ENCODE measurements at regions not wholly inside any gene's neighbourhood (a gene's known extent, or its start where the extent isn't known, plus 50 kb on each side); places are given as distances from the start of the nearest gene placed in this dataset.

GRCh38 chr20:24116611-24117010 lies 128.0 kb upstream of the GGTLC1 start:
- peaks cover 15% of the 10 kb centered on the region for H3K27me3 Mint-ChIP-seq
- no peaks in the 10 kb centered on the region for H3K4me1 Mint-ChIP-seq (ENCODE audit: low read depth)
- no peaks in the 10 kb centered on the region for H3K9me3 Mint-ChIP-seq
- DNase-seq, result no peak
- H3K4me3 Mint-ChIP-seq, result no peak overlapping the region
- POLR2A ChIA-PET, result no interaction called here
- intact Hi-C loops (cut with micrococcal nuclease), result no loop called here
- CTCF ChIA-PET, result interaction anchor here (0.8 kb wide), 1 partner anchor 10 kb away, joined by 3 read pairs; no protein-coding TSS in a partner anchor
- no peaks in the 10 kb centered on the region for H3K36me3 Mint-ChIP-seq
- H3K27ac Mint-ChIP-seq, result no peak overlapping the region

DNA sequence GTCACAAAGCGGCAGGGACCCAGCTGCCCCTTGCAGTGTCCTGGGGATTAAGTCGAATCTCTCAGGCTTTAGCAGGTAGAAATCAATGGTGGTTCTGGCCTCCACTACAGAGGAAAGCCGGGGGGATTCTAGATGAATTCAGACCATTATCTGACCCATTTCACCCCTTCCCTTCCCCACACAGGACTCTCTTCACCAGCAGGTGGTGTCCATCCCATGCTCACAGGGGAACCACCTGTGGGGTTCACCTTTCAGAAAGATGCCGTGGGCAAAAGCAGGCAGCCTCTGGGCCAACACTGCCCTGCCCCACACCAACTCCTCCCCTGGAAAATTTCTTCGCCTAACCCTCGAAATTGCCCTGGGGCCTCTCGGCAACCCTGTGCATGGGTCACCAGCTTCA lies 123.8 kb upstream of the GGTLC1 start:
- no peaks in the 10 kb centered on the region for H3K36me3 Mint-ChIP-seq
- H3K4me3 Mint-ChIP-seq, result no peak overlapping the region
- H3K27me3 Mint-ChIP-seq, result peaks cover 8% of the 10 kb centered on the region
- POLR2A ChIA-PET, result no interaction called here
- intact Hi-C loops (cut with micrococcal nuclease), result no loop called here
- no peak overlapping the region for H3K27ac Mint-ChIP-seq
- peaks cover 9% of the 10 kb centered on the region for H3K4me1 Mint-ChIP-seq (ENCODE audit: low read depth)
- DNase-seq, result no peak
- no peaks in the 10 kb centered on the region for H3K9me3 Mint-ChIP-seq
- CTCF ChIA-PET, result no interaction called here

DNA sequence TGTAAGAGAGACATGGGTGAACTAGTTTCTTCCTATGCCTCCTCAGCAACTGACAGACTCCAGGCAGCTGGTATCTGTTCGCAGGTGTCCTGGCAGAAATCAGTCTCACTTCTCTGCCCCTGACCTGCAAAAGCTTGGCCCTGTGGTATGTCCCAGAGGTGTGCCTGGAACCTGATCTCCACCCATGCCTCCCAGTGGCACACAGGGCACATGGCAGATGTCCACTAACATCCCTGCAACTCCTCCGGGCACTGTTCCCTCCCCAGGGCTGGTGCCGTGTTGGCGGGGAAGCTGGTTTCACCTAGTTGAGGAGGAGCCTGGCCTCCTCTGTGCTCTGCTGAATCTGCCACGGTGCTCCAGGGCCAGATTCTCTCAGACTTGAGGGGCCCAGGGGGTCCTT lies 123.3 kb upstream of the GGTLC1 start:
- Mint-ChIP-seq H3K9me3 (no peaks in the 10 kb centered on the region), H3K27ac (no peak overlapping the region), H3K27me3 (peaks cover 8% of the 10 kb centered on the region), H3K4me1 (ENCODE audit: low read depth) (peaks cover 9% of the 10 kb centered on the region), H3K4me3 (no peak overlapping the region), H3K36me3 (no peaks in the 10 kb centered on the region)
- ChIA-PET POLR2A (no interaction called here), CTCF (interaction anchor here (1.4 kb wide), 1 partner anchor 9 kb away, joined by 4 read pairs; no protein-coding TSS in a partner anchor)
- intact Hi-C loops (cut with micrococcal nuclease), result no loop called here
- DNase-seq, result no peak

- ChIA-PET CTCF (interaction anchor here (0.9 to 1.0 kb wide), 2 partner anchors 9 to 64 kb away, joined by 3 to 4 read pairs; no protein-coding TSS in a partner anchor), POLR2A (interaction anchor here (2.1 kb wide), 1 partner anchor 9 kb away, joined by 4 read pairs; no protein-coding TSS in a partner anchor)
- no peaks in the 10 kb centered on the region for H3K36me3 Mint-ChIP-seq
- intact Hi-C loops (cut with micrococcal nuclease), result loop anchor here (1.0 kb wide), 1 partner anchor 9 kb away; no protein-coding TSS in a partner anchor
- peaks cover 9% of the 10 kb centered on the region for H3K4me1 Mint-ChIP-seq (ENCODE audit: low read depth)
- DNase-seq, result peak; percentile 56
- peak overlapping the region; percentile 12 for H3K4me3 Mint-ChIP-seq
- peaks cover 12% of the 10 kb centered on the region for H3K27me3 Mint-ChIP-seq
- peak overlapping the region; percentile 50 for H3K27ac Mint-ChIP-seq
- no peaks in the 10 kb centered on the region for H3K9me3 Mint-ChIP-seq
Observed at GRCh38 chr20:24109537-24109936, 121.0 kb upstream of the GGTLC1 start.

DNA sequence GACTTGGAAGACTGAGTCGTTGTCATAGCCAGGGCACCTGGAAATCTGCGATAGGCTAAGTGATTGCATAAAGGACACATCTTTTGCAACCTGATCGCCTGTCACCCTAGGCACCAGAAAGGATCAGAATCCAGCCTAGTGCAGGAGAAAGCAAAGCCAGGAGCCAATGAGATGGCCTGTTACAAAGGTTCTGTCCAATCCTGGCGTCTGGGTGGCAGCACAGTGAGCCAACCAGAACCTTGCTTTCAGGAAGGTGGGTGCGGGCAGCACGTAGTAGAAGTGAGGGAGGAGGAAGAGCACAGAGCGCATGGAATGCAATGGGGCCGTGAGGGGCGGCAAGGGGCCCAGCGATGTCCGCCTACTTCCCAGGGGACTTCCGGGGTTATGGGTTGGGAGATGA lies 120.4 kb upstream of the GGTLC1 start:
- DNase-seq, result peak; percentile 41
- peak overlapping the region; percentile 12 for H3K4me3 Mint-ChIP-seq
- peak overlapping the region; percentile 50 for H3K27ac Mint-ChIP-seq
- intact Hi-C loops (cut with micrococcal nuclease), result loop anchor here (1.0 kb wide), 1 partner anchor 9 kb away; no protein-coding TSS in a partner anchor
- POLR2A ChIA-PET, result interaction anchor here (2.1 kb wide), 1 partner anchor 8 kb away, joined by 4 read pairs; no protein-coding TSS in a partner anchor
- peaks cover 9% of the 10 kb centered on the region for H3K4me1 Mint-ChIP-seq (ENCODE audit: low read depth)
- no peaks in the 10 kb centered on the region for H3K36me3 Mint-ChIP-seq
- CTCF ChIA-PET, result interaction anchor here (0.9 kb wide), 1 partner anchor 63 kb away, joined by 3 read pairs; no protein-coding TSS in a partner anchor
- H3K9me3 Mint-ChIP-seq, result no peaks in the 10 kb centered on the region
- H3K27me3 Mint-ChIP-seq, result peaks cover 14% of the 10 kb centered on the region

GRCh38 chr20:24108581-24108980 lies 120.0 kb upstream of the GGTLC1 start:
- CTCF ChIA-PET, result no interaction called here
- POLR2A ChIA-PET, result no interaction called here

DNA sequence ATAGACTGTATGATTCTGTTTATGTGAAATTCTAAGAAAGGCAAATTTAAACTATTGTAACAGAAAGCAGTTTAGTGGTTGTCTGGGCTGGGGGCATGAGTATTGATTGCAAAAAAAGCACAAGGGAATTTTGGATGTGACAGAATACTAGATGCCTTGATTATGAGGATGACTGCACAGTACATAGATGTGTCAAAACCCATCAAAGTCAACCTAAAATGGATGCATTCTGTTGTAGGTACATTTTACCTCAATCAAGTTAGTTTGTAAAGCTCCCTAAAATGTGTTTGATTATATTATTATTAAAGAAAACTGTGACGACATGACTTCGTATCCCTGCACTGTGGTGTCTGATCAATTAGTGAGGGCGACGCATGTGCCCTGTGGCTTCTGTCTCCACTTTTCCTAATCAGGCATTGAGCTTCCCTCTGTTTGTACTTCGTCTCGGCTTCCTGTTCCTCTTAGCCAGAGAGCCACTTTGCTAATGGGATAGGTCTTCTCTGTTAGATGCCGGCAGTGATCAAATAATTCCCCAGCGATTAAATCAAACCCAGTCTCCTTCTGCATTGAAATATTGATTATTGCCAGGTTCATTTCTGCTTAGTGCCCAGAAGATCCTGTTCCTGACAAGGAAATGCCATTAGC lies 118.3 kb upstream of the GGTLC1 start:
- intact Hi-C loops (cut with micrococcal nuclease), result no loop called here
- POLR2A ChIA-PET, result no interaction called here
- H3K27ac Mint-ChIP-seq, result no peak overlapping the region
- CTCF ChIA-PET, result interaction anchor here (0.9 kb wide), 1 partner anchor 169 kb away, joined by 3 read pairs; no protein-coding TSS in a partner anchor
- no peak overlapping the region for H3K4me3 Mint-ChIP-seq
- no peaks in the 10 kb centered on the region for H3K9me3 Mint-ChIP-seq
- H3K36me3 Mint-ChIP-seq, result no peaks in the 10 kb centered on the region
- no peak for DNase-seq
- H3K27me3 Mint-ChIP-seq, result peaks cover 14% of the 10 kb centered on the region
- peaks cover 17% of the 10 kb centered on the region for H3K4me1 Mint-ChIP-seq (ENCODE audit: low read depth)

More at GRCh38 chr20:24108581-24108980, 120.0 kb upstream of the GGTLC1 start:
- Mint-ChIP-seq H3K4me1 (ENCODE audit: low read depth) (peaks cover 9% of the 10 kb centered on the region), H3K4me3 (no peak overlapping the region), H3K9me3 (no peaks in the 10 kb centered on the region), H3K36me3 (no peaks in the 10 kb centered on the region), H3K27me3 (peaks cover 14% of the 10 kb centered on the region), H3K27ac (no peak overlapping the region)
- intact Hi-C loops (cut with micrococcal nuclease), result no loop called here
- no peak for DNase-seq

DNA sequence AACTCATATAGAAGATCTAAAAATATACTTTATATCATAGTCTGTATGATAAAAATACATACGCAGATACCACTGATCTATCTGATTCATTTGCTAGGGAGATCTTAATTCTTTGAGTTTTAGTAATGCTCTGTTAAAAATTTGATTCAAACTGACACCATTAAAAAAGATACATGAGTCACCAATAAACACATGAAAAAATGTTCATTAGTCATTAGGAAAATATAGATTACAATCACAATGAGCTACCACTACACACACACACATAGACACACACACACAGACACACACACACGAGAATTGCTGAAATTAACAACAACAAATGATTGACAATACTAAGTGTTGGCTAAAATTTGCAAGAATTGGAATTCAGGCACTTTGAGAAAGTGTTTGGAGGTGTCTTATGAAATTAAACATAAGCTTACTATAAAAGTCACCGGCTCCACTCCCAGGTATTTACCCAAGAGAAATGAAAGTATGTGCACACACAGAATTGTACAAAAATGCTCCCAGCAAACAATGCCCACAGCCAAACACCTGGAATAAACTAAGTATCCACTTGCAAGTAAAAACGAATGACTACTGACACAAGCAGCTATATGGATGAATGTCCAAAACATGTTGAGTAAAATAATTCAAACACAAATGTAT lies 117.7 kb upstream of the GGTLC1 start:
- H3K4me1 Mint-ChIP-seq (ENCODE audit: low read depth), result peaks cover 17% of the 10 kb centered on the region
- H3K27ac Mint-ChIP-seq, result no peak overlapping the region
- no peak for DNase-seq
- ChIA-PET CTCF (interaction anchor here (0.9 kb wide), 1 partner anchor 169 kb away, joined by 3 read pairs; no protein-coding TSS in a partner anchor), POLR2A (no interaction called here)
- H3K36me3 Mint-ChIP-seq, result no peaks in the 10 kb centered on the region
- peaks cover 14% of the 10 kb centered on the region for H3K27me3 Mint-ChIP-seq
- intact Hi-C loops (cut with micrococcal nuclease), result no loop called here
- no peak overlapping the region for H3K4me3 Mint-ChIP-seq
- no peaks in the 10 kb centered on the region for H3K9me3 Mint-ChIP-seq

DNA sequence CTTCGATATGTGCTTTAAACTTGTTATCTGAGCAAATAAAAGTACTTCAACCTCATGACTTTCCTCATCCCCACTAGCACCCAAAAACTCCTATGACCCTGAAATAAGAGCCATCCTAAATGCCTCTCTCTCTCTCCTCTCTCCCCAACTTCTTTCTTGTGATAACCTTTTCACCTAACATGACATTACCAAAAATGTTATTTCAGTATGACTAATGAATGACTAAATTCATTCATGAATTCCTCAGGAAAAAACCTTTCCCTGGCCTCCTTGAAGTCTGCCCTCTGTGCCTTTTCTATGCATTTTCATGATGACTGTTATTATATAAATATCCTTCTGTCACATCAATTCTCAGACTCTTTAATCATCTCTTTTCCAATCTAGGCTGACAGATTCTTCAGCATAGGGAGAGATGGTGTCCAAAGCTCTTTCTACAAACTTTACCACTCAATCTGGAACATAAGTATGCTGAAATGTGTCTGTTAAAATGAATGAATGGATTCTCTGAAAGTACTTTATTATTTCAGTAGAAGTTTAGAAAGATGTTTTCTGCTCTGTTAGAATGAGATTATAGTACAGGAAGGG lies 114.3 kb upstream of the GGTLC1 start:
- H3K9me3 Mint-ChIP-seq, result no peaks in the 10 kb centered on the region
- H3K27me3 Mint-ChIP-seq, result peaks cover 6% of the 10 kb centered on the region
- no peak for DNase-seq
- POLR2A ChIA-PET, result no interaction called here
- H3K4me1 Mint-ChIP-seq (ENCODE audit: low read depth), result peaks cover 20% of the 10 kb centered on the region
- CTCF ChIA-PET, result interaction anchor here (0.7 to 2.8 kb wide), 4 partner anchors 9 to 164 kb away, joined by 3 to 23 read pairs (median 5); no protein-coding TSS in a partner anchor
- intact Hi-C loops (cut with micrococcal nuclease), result loop anchor here (2.0 to 5.0 kb wide), 4 partner anchors 62 to 814 kb away; no protein-coding TSS in a partner anchor
- H3K4me3 Mint-ChIP-seq, result no peak overlapping the region
- no peak overlapping the region for H3K27ac Mint-ChIP-seq
- H3K36me3 Mint-ChIP-seq, result no peaks in the 10 kb centered on the region

DNA sequence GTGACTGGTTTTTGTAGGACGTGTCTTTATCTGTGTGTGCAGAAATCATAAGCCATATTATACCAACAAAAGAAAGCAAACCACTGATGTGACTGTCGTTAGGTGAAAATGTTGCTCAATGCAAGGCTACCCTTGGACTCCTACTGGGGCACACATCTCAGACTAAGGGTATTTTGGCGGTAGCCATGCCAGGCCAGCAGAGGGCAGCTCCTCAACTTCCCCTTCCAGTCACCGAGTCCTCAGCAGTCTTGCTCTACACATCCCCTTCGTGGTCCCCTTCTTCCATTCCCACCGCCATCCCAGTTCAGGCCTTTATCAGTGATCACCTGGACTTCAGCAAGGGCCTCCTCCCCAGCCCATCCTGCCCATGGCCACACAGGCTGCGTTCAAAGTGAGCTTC lies 113.7 kb upstream of the GGTLC1 start:
- POLR2A ChIA-PET, result no interaction called here
- H3K4me3 Mint-ChIP-seq, result no peak overlapping the region

GRCh38 chr20:24100370-24101011 lies 111.9 kb upstream of the GGTLC1 start:
- DNase-seq, result peak; percentile 69
- intact Hi-C loops (cut with micrococcal nuclease), result loop anchor here (1.0 to 5.0 kb wide), 7 partner anchors 9 to 817 kb away; no protein-coding TSS in a partner anchor
- Mint-ChIP-seq H3K27ac (no peak overlapping the region), H3K4me3 (no peak overlapping the region), H3K4me1 (ENCODE audit: low read depth) (peaks cover 20% of the 10 kb centered on the region), H3K9me3 (no peaks in the 10 kb centered on the region), H3K27me3 (peaks cover 11% of the 10 kb centered on the region), H3K36me3 (no peaks in the 10 kb centered on the region)
- ChIA-PET CTCF (interaction anchor here (0.9 to 2.8 kb wide), 9 partner anchors 9 to 163 kb away, joined by 3 to 23 read pairs (median 4); no protein-coding TSS in a partner anchor), POLR2A (interaction anchor here (0.8 to 1.5 kb wide), 2 partner anchors 10 to 55 kb away, joined by 3 to 4 read pairs; no protein-coding TSS in a partner anchor)

More for the DNA sequence above, 113.7 kb upstream of the GGTLC1 start:
- CTCF ChIA-PET, result interaction anchor here (0.7 to 2.8 kb wide), 7 partner anchors 9 to 816 kb away, joined by 3 to 23 read pairs (median 4); no protein-coding TSS in a partner anchor
- Mint-ChIP-seq H3K9me3 (no peaks in the 10 kb centered on the region), H3K27me3 (peaks cover 7% of the 10 kb centered on the region), H3K36me3 (no peaks in the 10 kb centered on the region), H3K27ac (no peak overlapping the region), H3K4me1 (ENCODE audit: low read depth) (peaks cover 20% of the 10 kb centered on the region)
- intact Hi-C loops (cut with micrococcal nuclease), result loop anchor here (2.0 to 5.0 kb wide), 4 partner anchors 63 to 815 kb away; no protein-coding TSS in a partner anchor
- peak; percentile 46 for DNase-seq

Data from activated CD4-positive, alpha-beta memory T cell treated with anti-CD3 and anti-CD28 coated beads for 36 hours (primary cell).